GM20000 (cell line): ENCODE measurements at regions not wholly inside any gene's neighbourhood (a gene's known extent, or its start where the extent isn't known, plus 50 kb on each side); places are given as distances from the start of the nearest gene placed in this dataset.

Experiments
- DNase-seq: peaks from one replicate; pipeline ENCODE4 v3.0.0; 2012; ENCODE audit warnings: low spot score
- TF ChIP-seq, protein P1 (sequence below): IDR thresholded peaks from 2 replicates; pipeline ENCODE4 v1.5.1; 2012; ENCODE audit warnings: mild to moderate bottlenecking, control low read depth; ENCODE audit errors: extremely low read depth, missing control alignments

DNA sequence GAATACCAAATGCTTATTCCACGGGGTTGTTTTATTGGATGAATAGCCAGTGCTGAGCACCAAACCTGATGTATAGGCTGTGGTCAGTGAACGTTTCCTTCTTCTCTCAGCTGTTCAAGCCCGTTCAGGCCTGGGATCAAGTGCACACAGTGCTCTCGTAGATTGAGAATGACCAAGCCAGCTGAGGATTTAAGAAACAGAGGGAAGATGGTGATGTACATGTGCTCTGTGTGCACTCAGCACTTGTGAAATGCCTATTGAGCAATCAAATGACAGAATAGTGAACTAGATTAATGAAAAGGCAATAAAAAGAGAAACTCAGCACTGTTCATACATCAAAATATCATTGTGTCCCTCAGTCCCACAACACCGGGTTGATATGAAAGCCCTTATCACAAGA lies 302.5 kb downstream of the BMPER start:
- TF ChIP-seq, protein P1, sequence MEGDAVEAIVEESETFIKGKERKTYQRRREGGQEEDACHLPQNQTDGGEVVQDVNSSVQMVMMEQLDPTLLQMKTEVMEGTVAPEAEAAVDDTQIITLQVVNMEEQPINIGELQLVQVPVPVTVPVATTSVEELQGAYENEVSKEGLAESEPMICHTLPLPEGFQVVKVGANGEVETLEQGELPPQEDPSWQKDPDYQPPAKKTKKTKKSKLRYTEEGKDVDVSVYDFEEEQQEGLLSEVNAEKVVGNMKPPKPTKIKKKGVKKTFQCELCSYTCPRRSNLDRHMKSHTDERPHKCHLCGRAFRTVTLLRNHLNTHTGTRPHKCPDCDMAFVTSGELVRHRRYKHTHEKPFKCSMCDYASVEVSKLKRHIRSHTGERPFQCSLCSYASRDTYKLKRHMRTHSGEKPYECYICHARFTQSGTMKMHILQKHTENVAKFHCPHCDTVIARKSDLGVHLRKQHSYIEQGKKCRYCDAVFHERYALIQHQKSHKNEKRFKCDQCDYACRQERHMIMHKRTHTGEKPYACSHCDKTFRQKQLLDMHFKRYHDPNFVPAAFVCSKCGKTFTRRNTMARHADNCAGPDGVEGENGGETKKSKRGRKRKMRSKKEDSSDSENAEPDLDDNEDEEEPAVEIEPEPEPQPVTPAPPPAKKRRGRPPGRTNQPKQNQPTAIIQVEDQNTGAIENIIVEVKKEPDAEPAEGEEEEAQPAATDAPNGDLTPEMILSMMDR: no peak
- DNase-seq: no peak

DNA sequence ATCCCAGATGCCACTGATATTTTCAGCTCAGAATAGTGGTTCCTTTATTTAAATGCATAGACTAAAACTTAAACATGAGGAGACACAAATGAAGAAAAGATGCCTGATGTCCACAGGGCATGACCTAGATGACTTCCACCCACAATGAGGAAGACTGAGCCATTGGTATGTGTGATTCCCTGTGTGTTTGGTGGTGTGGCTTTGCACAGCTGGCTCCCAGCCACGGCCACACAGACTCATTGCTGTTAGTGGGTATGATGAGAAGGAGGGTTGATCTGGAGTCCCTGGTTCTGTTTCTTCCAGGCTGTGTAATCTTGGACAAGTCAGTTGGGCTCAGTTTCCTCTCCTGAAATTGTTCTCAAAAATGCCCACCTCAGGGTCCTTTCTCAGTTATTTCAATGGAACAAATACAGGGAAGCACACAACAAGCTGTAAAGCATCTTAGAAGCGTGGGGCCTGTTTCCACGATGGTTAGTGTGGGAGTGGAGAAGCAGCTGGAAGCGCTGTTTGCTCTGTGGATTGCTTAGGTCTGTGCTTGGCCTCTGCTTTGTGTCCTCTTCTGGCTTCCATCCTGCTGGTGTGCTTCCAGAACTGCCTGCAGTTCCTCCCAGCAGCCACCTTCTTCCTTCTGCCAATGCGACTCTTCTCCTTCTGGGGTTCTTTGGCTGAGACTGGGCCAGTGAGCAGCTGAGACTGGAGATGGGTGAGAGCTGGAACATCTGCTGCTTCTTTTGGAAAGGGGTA lies 303.7 kb downstream of the BMPER start:
- no peak for DNase-seq
- TF ChIP-seq, protein P1: no peak

- TF ChIP-seq, protein P1: no peak
- DNase-seq: no peak
Measured at GRCh38 chr7:34211018-34211417, 305.7 kb downstream of the BMPER start.

DNA sequence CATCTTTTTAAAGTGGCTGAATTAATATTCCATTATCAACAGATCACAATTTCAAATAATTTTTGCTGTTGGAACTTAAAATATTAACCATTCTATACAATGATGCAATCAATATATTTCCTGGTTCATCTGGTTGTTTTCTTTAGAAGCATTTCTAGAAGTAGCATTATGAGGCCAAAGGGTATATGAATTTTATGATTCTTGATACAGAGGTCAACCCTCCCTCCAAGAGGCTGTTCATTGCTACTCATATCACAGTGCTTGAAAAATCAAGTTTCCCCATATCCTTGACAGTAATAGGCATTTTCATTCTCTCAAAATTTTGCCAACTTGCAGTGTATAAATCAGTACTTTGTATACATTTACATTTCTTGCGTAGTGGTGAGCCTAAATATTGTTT lies 312.6 kb downstream of the BMPER start:
- no peak for DNase-seq
- TF ChIP-seq, protein P1: no peak

- no peak for DNase-seq
- TF ChIP-seq, protein P1: no peak
Measured at GRCh38 chr7:34219153-34219718, 313.9 kb downstream of the BMPER start.

DNA sequence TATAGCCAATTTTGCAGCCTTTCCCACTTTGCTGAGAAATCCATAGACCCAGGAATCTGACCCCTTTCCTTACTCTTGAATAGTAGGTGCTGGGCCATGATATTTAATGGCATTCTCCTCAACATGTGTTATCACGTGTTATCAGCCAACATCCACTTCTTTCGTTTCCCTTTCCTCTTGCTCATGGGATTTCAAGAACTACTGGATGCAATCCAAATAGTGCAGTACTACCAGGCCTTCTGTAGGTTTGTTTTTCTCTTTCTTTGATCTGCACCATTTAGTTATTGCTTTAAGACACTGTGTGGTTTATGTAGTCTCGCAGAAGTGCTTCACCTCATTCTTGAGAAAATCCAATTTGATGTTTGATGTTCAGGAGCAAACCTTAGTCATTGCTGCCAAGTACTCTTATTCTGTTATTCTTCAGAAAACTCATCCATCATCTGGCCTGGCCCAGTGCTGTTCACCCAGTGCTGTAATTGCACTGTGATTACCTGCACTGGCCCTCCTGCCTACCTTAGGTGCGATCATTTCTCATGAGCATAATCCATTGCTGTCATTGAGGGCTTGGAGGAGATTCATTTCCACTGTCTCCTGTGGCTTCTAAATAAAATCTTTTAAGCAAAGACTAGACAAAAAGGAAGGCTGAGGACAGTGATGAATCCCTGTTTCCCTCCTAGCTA lies 315.3 kb downstream of the BMPER start:
- TF ChIP-seq, protein P1: no peak

GRCh38 chr7:34222316-34222715 lies 317.0 kb downstream of the BMPER start:
- DNase-seq: no peak
- TF ChIP-seq, protein P1: no peak

More for the DNA sequence above, 315.3 kb downstream of the BMPER start:
- DNase-seq: no peak
